HG03460 (cell line): ENCODE measurements at regions not wholly inside any gene's neighbourhood (a gene's known extent, or its start where the extent isn't known, plus 50 kb on each side); places are given as distances from the start of the nearest gene placed in this dataset.

Experiments
- ATAC-seq: cut with Tn5 transposase; IDR thresholded peaks from one replicate; pipeline ENCODE4 v1.9.1; 2021; ENCODE audit not compliant: unreplicated experiment

GRCh38 chr1:220979371-220979770 lies 100.1 kb downstream of the HLX start:
- no peak for ATAC-seq

- ATAC-seq: no peak
Observed at GRCh38 chr1:220982686-220983085, 103.4 kb downstream of the HLX start.

- ATAC-seq: no peak
Observed at GRCh38 chr1:220983877-220984635, 104.8 kb downstream of the HLX start.

GRCh38 chr1:220990427-220991339 lies 111.4 kb downstream of the HLX start:
- ATAC-seq: no peak

- ATAC-seq: no peak
Observed at GRCh38 chr1:220991506-220991905, 112.3 kb downstream of the HLX start.

GRCh38 chr1:220991959-220992704 lies 112.9 kb downstream of the HLX start:
- ATAC-seq: no peak

- ATAC-seq: no peak
Observed at GRCh38 chr1:220992705-220993052, 113.4 kb downstream of the HLX start.

GRCh38 chr1:220994671-220995070 lies 115.4 kb downstream of the HLX start:
- ATAC-seq: no peak

- no peak for ATAC-seq
Observed at GRCh38 chr1:220997791-220998190, 118.5 kb downstream of the HLX start.

GRCh38 chr1:220999872-221000863 lies 120.9 kb downstream of the HLX start:
- ATAC-seq: no peak

- ATAC-seq: no peak
Observed at GRCh38 chr1:221001167-221001566, 121.9 kb downstream of the HLX start.

- no peak for ATAC-seq
Observed at GRCh38 chr1:221002601-221003000, 123.4 kb downstream of the HLX start.

GRCh38 chr1:221011145-221011544 lies 131.9 kb downstream of the HLX start:
- ATAC-seq: no peak

GRCh38 chr1:221012120-221012519 lies 132.9 kb downstream of the HLX start:
- ATAC-seq: no peak

- ATAC-seq: no peak
Observed at GRCh38 chr1:221013691-221014660, 134.7 kb downstream of the HLX start.

GRCh38 chr1:221015159-221015790 lies 136.0 kb downstream of the HLX start:
- ATAC-seq: no peak

- no peak for ATAC-seq
Observed at GRCh38 chr1:221016751-221017150, 137.5 kb downstream of the HLX start.

GRCh38 chr1:221018414-221018813 lies 139.2 kb downstream of the HLX start:
- ATAC-seq: no peak

- ATAC-seq: no peak
Observed at GRCh38 chr1:221022331-221022730, 143.1 kb downstream of the HLX start.
